ENCODE measurements at regions not wholly inside any gene's neighbourhood (a gene's known extent, or its start where the extent isn't known, plus 50 kb on each side); places are given as distances from the start of the nearest gene placed in this dataset.

- Histone ChIP-seq H3K9me3 (ENCODE audit: control extremely low read depth in 1 of 3, control insufficient read depth in 2 of 3, insufficient read depth in 1 of 3, low read length in 2 of 3) (no peaks in the 10 kb centered on the region), H4K20me1 (ENCODE audit: control insufficient read depth, insufficient read depth, low read length, poor library complexity, severe bottlenecking) (no peaks in the 10 kb centered on the region), H3K36me3 (replicated peaks in 1 of 2; ENCODE audit: control extremely low read depth in 1 of 2, control insufficient read depth in 1 of 2, extremely low read depth in 1 of 2, insufficient read depth in 2 of 2, low read length in 1 of 2) (no peaks in the 10 kb centered on the region), H3K27ac (ENCODE audit: low read length in 2 of 2) (no peak overlapping the region), H3K79me2 (ENCODE audit: control insufficient read depth, insufficient read depth, low read length) (no peaks in the 10 kb centered on the region), H3K4me3 (ENCODE audit: control extremely low read depth in 1 of 5, extremely low read depth in 1 of 5, insufficient read depth in 1 of 5, low read depth in 2 of 5, low read length in 4 of 5) (no peak overlapping the region), H3K4me1 (ENCODE audit: control insufficient read depth in 2 of 2, insufficient read depth in 2 of 2, low read length in 2 of 2) (no peaks in the 10 kb centered on the region), H2AFZ (ENCODE audit: insufficient read depth, low read depth, low read length, poor library complexity, severe bottlenecking) (no peak overlapping the region), H3K4me2 (replicated peaks; ENCODE audit: low read depth, low read length, poor library complexity, severe bottlenecking) (no peak overlapping the region), H3K9ac (ENCODE audit: low read length) (no peak overlapping the region), H3K27me3 (replicated peaks in 1 of 4; ENCODE audit: control extremely low read depth in 1 of 4, control insufficient read depth in 3 of 4, insufficient read depth in 4 of 4, low read length in 3 of 4) (no peaks in the 10 kb centered on the region)
- Mint-ChIP-seq H3K4me3 (no peak overlapping the region), H3K27ac (no peak overlapping the region), H3K9me3 (ENCODE audit: insufficient read depth) (no peaks in the 10 kb centered on the region), H3K4me1 (no peaks in the 10 kb centered on the region), H3K27me3 (peaks cover 18% of the 10 kb centered on the region)
- no CpG with 5 or more reads among the region's 5 CpGs for WGBS (ENCODE audit: insufficient coverage)
- ATAC-seq (ENCODE audit: low read depth), result no peak
- POLR2A ChIA-PET, result no interaction called here
- no peak for DNase-seq
- CTCF ChIA-PET, result no interaction called here
- intact Hi-C loops (cut with micrococcal nuclease), result no loop called here
- TF ChIP-seq CTCF (IDR thresholded peaks at IDR 0.05) (no peak), EZH2 (IDR thresholded peaks at IDR 0.05; ENCODE audit: borderline replicate concordance, insufficient read depth, low read depth, low read length, poor library complexity, severe bottlenecking) (no peak)
Observed at GRCh38 chr5:68134669-68135313, 80.8 kb upstream of the PIK3R1 start.

- CTCF ChIA-PET, result no interaction called here
Observed at GRCh38 chr5:68134033-68134668, 81.4 kb upstream of the PIK3R1 start.

More at GRCh38 chr5:68134033-68134668, 81.4 kb upstream of the PIK3R1 start:
- Mint-ChIP-seq H3K27me3 (peaks cover 18% of the 10 kb centered on the region), H3K4me1 (no peaks in the 10 kb centered on the region), H3K4me3 (no peak overlapping the region), H3K27ac (no peak overlapping the region), H3K9me3 (ENCODE audit: insufficient read depth) (no peaks in the 10 kb centered on the region)
- Histone ChIP-seq H3K4me2 (replicated peaks; ENCODE audit: low read depth, low read length, poor library complexity, severe bottlenecking) (no peak overlapping the region), H3K36me3 (replicated peaks in 1 of 2; ENCODE audit: control extremely low read depth in 1 of 2, control insufficient read depth in 1 of 2, extremely low read depth in 1 of 2, insufficient read depth in 2 of 2, low read length in 1 of 2) (no peaks in the 10 kb centered on the region), H3K9ac (ENCODE audit: low read length) (no peak overlapping the region), H3K9me3 (ENCODE audit: control extremely low read depth in 1 of 3, control insufficient read depth in 2 of 3, insufficient read depth in 1 of 3, low read length in 2 of 3) (no peaks in the 10 kb centered on the region), H3K27ac (ENCODE audit: low read length in 2 of 2) (no peak overlapping the region), H2AFZ (ENCODE audit: insufficient read depth, low read depth, low read length, poor library complexity, severe bottlenecking) (no peak overlapping the region), H3K27me3 (replicated peaks in 1 of 4; ENCODE audit: control extremely low read depth in 1 of 4, control insufficient read depth in 3 of 4, insufficient read depth in 4 of 4, low read length in 3 of 4) (no peaks in the 10 kb centered on the region), H3K4me3 (ENCODE audit: control extremely low read depth in 1 of 5, extremely low read depth in 1 of 5, insufficient read depth in 1 of 5, low read depth in 2 of 5, low read length in 4 of 5) (no peak overlapping the region), H4K20me1 (ENCODE audit: control insufficient read depth, insufficient read depth, low read length, poor library complexity, severe bottlenecking) (no peaks in the 10 kb centered on the region), H3K4me1 (ENCODE audit: control insufficient read depth in 2 of 2, insufficient read depth in 2 of 2, low read length in 2 of 2) (no peaks in the 10 kb centered on the region), H3K79me2 (ENCODE audit: control insufficient read depth, insufficient read depth, low read length) (no peaks in the 10 kb centered on the region)
- WGBS (ENCODE audit: insufficient coverage), result 94% methylated on average over 9 of the region's 10 CpGs
- intact Hi-C loops (cut with micrococcal nuclease), result no loop called here
- TF ChIP-seq CTCF (IDR thresholded peaks at IDR 0.05) (no peak), EZH2 (IDR thresholded peaks at IDR 0.05; ENCODE audit: borderline replicate concordance, insufficient read depth, low read depth, low read length, poor library complexity, severe bottlenecking) (no peak)
- ATAC-seq (ENCODE audit: low read depth), result no peak
- no peak for DNase-seq
- POLR2A ChIA-PET, result no interaction called here

All from B cell (primary cell).